A549 (cell line): ENCODE measurements at regions not wholly inside any gene's neighbourhood (a gene's known extent, or its start where the extent isn't known, plus 50 kb on each side); places are given as distances from the start of the nearest gene placed in this dataset.

Source experiments
- ATAC-seq, 2 experiments: fragments of 200-7000 bp in 1 of 2; fragments of >200 bp in 1 of 2; cut with Nextera tagmentation in 1 of 2; cut with Tn5 transposase in 1 of 2; 3 replicates each; pipeline versions ENCODE4 v1.8.0 to v1.9.1; 2018 to 2020; ENCODE audit warnings: mild to moderate bottlenecking in 1 of 2, moderate library complexity in 1 of 2
- CTCF ChIA-PET: fragments of 300-600 bp; sonication (Branson Sonifier 250); formaldehyde crosslinking; extraction: SDS; loops from one replicate; lab custom pipeline; 2021; ENCODE audit warnings: antibody characterized with exemption, inconsistent platforms; lab: Yijun Ruan, JAX
- POLR2A ChIA-PET: fragments of 350-600 bp; formaldehyde crosslinking; extraction: SDS; loops from one replicate; lab custom pipeline; 2021; ENCODE audit warnings: antibody characterized with exemption, inconsistent platforms; lab: Yijun Ruan, JAX
- DNase-seq, 2 experiments: peaks; one replicate each; pipeline versions ENCODE4 v3.0.0 to v3.0.0-alpha.2; 2011 to 2016; ENCODE audit warnings: low read depth in 1 of 2, low spot score in 1 of 2
- FAIRE-seq: peaks from 2 replicates; lab custom pipeline; 2011; peaks lifted over from hg19 to GRCh38; lab: Jason Lieb, UNC
- H3K27ac ChIP-seq, 2 experiments: fragments of >200 bp; sonication (Bioruptor Twin); formaldehyde crosslinking; 3 replicates each; pipeline ENCODE4 v1.5.1; 2016 to 2017
- H3K4me1 ChIP-seq: fragments of >200 bp; sonication (Bioruptor Twin); formaldehyde crosslinking; 3 replicates; pipeline ENCODE4 v1.6.1; 2016
- H3K4me2 ChIP-seq: fragments of >200 bp; sonication (Bioruptor Twin); formaldehyde crosslinking; 3 replicates; pipeline ENCODE4 v1.6.1; 2016
- H3K4me3 ChIP-seq: fragments of >200 bp; sonication (Bioruptor Twin); formaldehyde crosslinking; 3 replicates; pipeline ENCODE4 v1.5.1; 2016
- H3K9me3 ChIP-seq: fragments of >200 bp; sonication (Bioruptor Twin); formaldehyde crosslinking; 3 replicates; pipeline ENCODE4 v1.6.1; 2016
- CEBPB ChIP-seq, 2 experiments: fragments of >200 bp in 1 of 2; sonication (Bioruptor Twin) in 1 of 2; formaldehyde crosslinking in 1 of 2; IDR thresholded peaks; 2 replicates each; pipeline ENCODE4 v1.6.1; 2012 to 2016
- FOSL2 ChIP-seq, 2 experiments: fragments of 450-650 bp in 1 of 2; fragments of >200 bp in 1 of 2; sonication (Bioruptor Twin) in 1 of 2; formaldehyde crosslinking; IDR thresholded peaks; 2 replicates each; pipeline versions ENCODE4 v1.5.0 to v1.6.1; 2016 to 2020; ENCODE audit warnings: mild to moderate bottlenecking in 1 of 2, moderate library complexity in 1 of 2
- GATA3 ChIP-seq: IDR thresholded peaks from 2 replicates; pipeline ENCODE4 v1.6.1; 2012; ENCODE audit warnings: borderline replicate concordance
- KDM1A ChIP-seq: fragments of 200-600 bp; sonication (generic); IDR thresholded peaks from 2 replicates; pipeline ENCODE4 v1.6.1; 2016; ENCODE audit warnings: low read depth, mild to moderate bottlenecking
- POLR2AphosphoS2 ChIP-seq: conservative IDR thresholded peaks from 2 replicates; pipeline ENCODE4 v1.6.1; 2012; ENCODE audit warnings: low read length, improper control_type of control experiment, inconsistent platforms
- REST ChIP-seq: fragments of 200-600 bp; sonication (generic); IDR thresholded peaks from 2 replicates; pipeline ENCODE4 v1.6.1; 2016; ENCODE audit warnings: antibody characterized with exemption, mild to moderate bottlenecking, moderate library complexity
- RNF2 ChIP-seq: fragments of 200-600 bp; sonication (generic); IDR thresholded peaks from 2 replicates; pipeline ENCODE4 v1.6.1; 2016; ENCODE audit warnings: low read depth, mild to moderate bottlenecking, antibody characterized with exemption, moderate library complexity, borderline replicate concordance
- SREBF2 ChIP-seq: fragments of 450-650 bp; IDR thresholded peaks from 2 replicates; pipeline ENCODE4 v1.6.1; 2014; ENCODE audit warnings: mild to moderate bottlenecking, moderate library complexity
- TP53 ChIP-seq: fragments of 250-450 bp; sonication (Bioruptor Pico); IDR thresholded peaks from 2 replicates; pipeline ENCODE4 v1.5.0; 2021; ENCODE audit warnings: mild to moderate bottlenecking, moderate library complexity
- WGBS: methylation state at CpG from one replicate; pipeline ENCODE4 v1.1.6; 2017; ENCODE audit errors: missing lambda C conversion rate; 5-methylcytosine and 5-hydroxymethylcytosine counted together
- TF ChIP-seq, protein P1 (sequence below): fragments of >200 bp; sonication (Bioruptor Twin); formaldehyde crosslinking; IDR thresholded peaks from 3 replicates; pipeline ENCODE4 v1.5.1; 2016

GRCh38 chr1:38475624-38476005 is 384.0 kb downstream of the RRAGC start:
- H3K4me2 ChIP-seq = no peak overlapping the region
- no peak for TF ChIP-seq FOSL2 (IDR thresholded peaks at IDR 0.05)
- TF ChIP-seq FOSL2 (CRISPR knock-in tag; IDR thresholded peaks at IDR 0.05) = no peak
- no peak for TF ChIP-seq TP53 (CRISPR knock-in tag)
- TF ChIP-seq, all 56 proteins: peak for 0

GRCh38 chr1:38474738-38475623 is 384.6 kb downstream of the RRAGC start:
- DNase-seq (no peak), FAIRE-seq (no peak), ATAC-seq (no peak)
- ChIA-PET CTCF (no interaction called here), POLR2A (no interaction called here)
- H3K4me2 ChIP-seq = no peak overlapping the region
- H3K27ac ChIP-seq = no peak overlapping the region
- H3K4me1 ChIP-seq = no peaks in the 10 kb centered on the region
- whole genome bisulfite sequencing = 56% methylated on average over 16 of the region's 18 CpGs
- no peaks in the 10 kb centered on the region for H3K9me3 ChIP-seq
- TF ChIP-seq RNF2 = no peak
- H3K4me3 ChIP-seq = no peak overlapping the region

More at GRCh38 chr1:38475624-38476005, 384.0 kb downstream of the RRAGC start:
- ChIA-PET CTCF (no interaction called here), POLR2A (no interaction called here)
- no peak overlapping the region for H3K27ac ChIP-seq
- DNase-seq = no peak
- no peaks in the 10 kb centered on the region for H3K9me3 ChIP-seq
- ATAC-seq = no peak
- H3K4me3 ChIP-seq = no peak overlapping the region
- no peak for FAIRE-seq
- H3K4me1 ChIP-seq = no peaks in the 10 kb centered on the region
- WGBS = 58% methylated on average over 6 of the region's 6 CpGs

DNA sequence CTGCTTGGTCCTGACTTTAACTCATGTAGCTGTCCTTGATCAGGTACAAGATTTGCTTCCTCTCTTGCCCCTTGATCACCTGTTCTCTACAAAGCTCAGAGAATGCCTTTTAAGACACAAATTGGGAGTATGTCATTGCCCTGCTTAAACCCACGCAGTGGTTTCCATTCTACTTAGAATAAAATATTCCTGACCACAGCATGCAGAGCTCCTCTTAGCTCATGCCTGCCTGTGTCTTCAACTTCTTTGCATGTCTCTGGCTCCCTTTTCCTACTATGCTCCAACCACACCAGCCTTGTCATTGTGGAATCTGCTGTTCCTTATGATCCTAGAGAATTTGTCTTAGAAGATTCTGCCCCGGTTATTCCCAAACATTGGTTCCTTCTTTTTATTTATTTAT is 393.1 kb downstream of the RRAGC start:
- no peak overlapping the region for H3K4me2 ChIP-seq
- TF ChIP-seq, protein P1, sequence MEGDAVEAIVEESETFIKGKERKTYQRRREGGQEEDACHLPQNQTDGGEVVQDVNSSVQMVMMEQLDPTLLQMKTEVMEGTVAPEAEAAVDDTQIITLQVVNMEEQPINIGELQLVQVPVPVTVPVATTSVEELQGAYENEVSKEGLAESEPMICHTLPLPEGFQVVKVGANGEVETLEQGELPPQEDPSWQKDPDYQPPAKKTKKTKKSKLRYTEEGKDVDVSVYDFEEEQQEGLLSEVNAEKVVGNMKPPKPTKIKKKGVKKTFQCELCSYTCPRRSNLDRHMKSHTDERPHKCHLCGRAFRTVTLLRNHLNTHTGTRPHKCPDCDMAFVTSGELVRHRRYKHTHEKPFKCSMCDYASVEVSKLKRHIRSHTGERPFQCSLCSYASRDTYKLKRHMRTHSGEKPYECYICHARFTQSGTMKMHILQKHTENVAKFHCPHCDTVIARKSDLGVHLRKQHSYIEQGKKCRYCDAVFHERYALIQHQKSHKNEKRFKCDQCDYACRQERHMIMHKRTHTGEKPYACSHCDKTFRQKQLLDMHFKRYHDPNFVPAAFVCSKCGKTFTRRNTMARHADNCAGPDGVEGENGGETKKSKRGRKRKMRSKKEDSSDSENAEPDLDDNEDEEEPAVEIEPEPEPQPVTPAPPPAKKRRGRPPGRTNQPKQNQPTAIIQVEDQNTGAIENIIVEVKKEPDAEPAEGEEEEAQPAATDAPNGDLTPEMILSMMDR = no peak
- TF ChIP-seq CEBPB (IDR thresholded peaks at IDR 0.05) (no peak), KDM1A (no peak), POLR2AphosphoS2 (no peak), GATA3 (no peak)
- TF ChIP-seq, all 56 proteins: peak for 0
- Histone ChIP-seq H3K9me3 (no peaks in the 10 kb centered on the region), H3K27ac (no peak overlapping the region), H3K4me3 (no peak overlapping the region), H3K4me1 (no peaks in the 10 kb centered on the region)
- FAIRE-seq (no peak), DNase-seq (no peak), ATAC-seq (no peak)
- 13% methylated on average over 2 of the region's 2 CpGs for WGBS
- ChIA-PET POLR2A (no interaction called here), CTCF (no interaction called here)

GRCh38 chr1:38465460-38465859 is 394.1 kb downstream of the RRAGC start:
- no peak overlapping the region for H3K4me2 ChIP-seq
- H3K4me3 ChIP-seq = no peak overlapping the region
- CTCF ChIA-PET = no interaction called here
- no peak for ATAC-seq
- POLR2A ChIA-PET = no interaction called here
- H3K27ac ChIP-seq = no peak overlapping the region
- TF ChIP-seq REST (no peak), GATA3 (no peak), SREBF2 (no peak)
- TF ChIP-seq, all 56 proteins: peak for 0
- Histone ChIP-seq H3K4me1 (no peaks in the 10 kb centered on the region), H3K9me3 (no peaks in the 10 kb centered on the region)
- WGBS = 7% methylated on average over 3 of the region's 4 CpGs
- FAIRE-seq (no peak), DNase-seq (no peak)
